ENCODE measurements at regions not wholly inside any gene's neighbourhood (a gene's known extent, or its start where the extent isn't known, plus 50 kb on each side); places are given as distances from the start of the nearest gene placed in this dataset.

GRCh38 chr10:6346631-6347030, 143.9 kb downstream of the PFKFB3 start:
- TF ChIP-seq YY1 (IDR thresholded peaks at IDR 0.05; ENCODE audit: borderline replicate concordance in 1 of 3, control insufficient read depth in 1 of 3, extremely low read depth in 1 of 3, insufficient read depth in 3 of 3, insufficient read length in 1 of 3, insufficient replicate concordance in 2 of 3, low read depth in 1 of 3, low read length in 2 of 3), result no peak
- no peak for TF ChIP-seq ZNF444 (CRISPR knock-in tag; IDR thresholded peaks at IDR 0.05)
- no peak for TF ChIP-seq TARDBP (IDR thresholded peaks at IDR 0.05)
- no peak for TF ChIP-seq RB1 (IDR thresholded peaks at IDR 0.05; ENCODE audit: low read depth)
- TF ChIP-seq TEAD2 (tag; IDR thresholded peaks at IDR 0.05), result no peak
- TF ChIP-seq ZNF253 (CRISPR knock-in tag; conservative IDR thresholded peaks at IDR 0.05), result no peak
- no peak for TF ChIP-seq HDGF (IDR thresholded peaks at IDR 0.05)
- TF ChIP-seq ELF1 (tag; IDR thresholded peaks at IDR 0.05), result no peak
- no peak for TF ChIP-seq HDAC6 (IDR thresholded peaks at IDR 0.05; ENCODE audit: low read depth, low read length)
- TF ChIP-seq SRSF9 (IDR thresholded peaks at IDR 0.05; ENCODE audit: borderline replicate concordance, low read depth, low read length), result no peak
- no peak for TF ChIP-seq ZNF23 (CRISPR knock-in tag; IDR thresholded peaks at IDR 0.05)
- TF ChIP-seq FOXM1 (IDR thresholded peaks at IDR 0.05; ENCODE audit: low read depth), result no peak
- TF ChIP-seq FOXM1 (CRISPR knock-in tag; IDR thresholded peaks at IDR 0.05; ENCODE audit: low read depth), result no peak
- TF ChIP-seq ARID3A (IDR thresholded peaks at IDR 0.05; ENCODE audit: borderline replicate concordance, low read depth, low read length), result no peak
- TF ChIP-seq BCLAF1 (IDR thresholded peaks at IDR 0.05; ENCODE audit: borderline replicate concordance in 1 of 2, control insufficient read depth in 1 of 2, low read depth in 2 of 2, low read length in 1 of 2), result no peak
- no peak overlapping the region for H3K4me3 ChIP-seq
- intact Hi-C loops (cut with micrococcal nuclease) (no loop called here), in situ Hi-C loops (cut with MboI) (no loop called here)
- 0% methylated on average over 2 of the region's 2 CpGs for WGBS (ENCODE audit: insufficient coverage, low coverage, missing lambda C conversion rate)
- FAIRE-seq, result no peak
- H3K4me1 ChIP-seq (replicated peaks in 1 of 2; ENCODE audit: control insufficient read depth in 2 of 2, insufficient read depth in 2 of 2, low read length in 2 of 2), result no peaks in the 10 kb centered on the region
- H3K9me1 ChIP-seq (ENCODE audit: control insufficient read depth, insufficient read depth, low read length), result no peaks in the 10 kb centered on the region
- H3K36me3 ChIP-seq (ENCODE audit: control insufficient read depth, insufficient read depth, low read length), result no peaks in the 10 kb centered on the region
- no peaks in the 10 kb centered on the region for H3K79me2 ChIP-seq (ENCODE audit: control insufficient read depth, insufficient read depth, low read length)
- H3K27me3 ChIP-seq (ENCODE audit: control insufficient read depth in 2 of 2, insufficient read depth in 2 of 2, low read length in 2 of 2), result peaks cover 20 to 52% of the 10 kb centered on the region in 2 experiments
- no peak for DNase-seq (ENCODE audit: extremely low read depth in 1 of 4, low spot score in 3 of 4)
- no peaks in the 10 kb centered on the region; the same call in 1 of the 2 replicates for H4K20me1 ChIP-seq (replicated peaks; ENCODE audit: control insufficient read depth, insufficient read depth, low read length)
- CTCF ChIA-PET (ENCODE audit: low intra/inter-chr PET ratio), result no interaction called here
- POLR2A ChIA-PET, result no interaction called here
- BruUV-seq (replicated peaks), result no TSS peak
- no peak overlapping the region for H2AFZ ChIP-seq (ENCODE audit: low read depth, low read length)
- no peak overlapping the region for H3K27ac ChIP-seq (ENCODE audit: extremely low read depth, low read depth, low read length)
- no peak for ATAC-seq
- H3K9ac ChIP-seq (ENCODE audit: insufficient read depth in 1 of 2, low read depth in 2 of 2, low read length in 2 of 2), result no peak overlapping the region
- no peak overlapping the region for H3K4me2 ChIP-seq (ENCODE audit: insufficient read depth, low read length)
- H3K9me3 ChIP-seq (replicated peaks; ENCODE audit: control insufficient read depth, insufficient read depth, low read depth, low read length), result no peaks in the 10 kb centered on the region
